SK-N-SH treated with all-trans-retinoic acid at 6 μM for 48 hours (cell line): ENCODE measurements at regions not wholly inside any gene's neighbourhood (a gene's known extent, or its start where the extent isn't known, plus 50 kb on each side); places are given as distances from the start of the nearest gene placed in this dataset.

Experiments used
- ARNTL ChIP-seq: fragments of 450-650 bp; formaldehyde crosslinking; IDR thresholded peaks from 2 replicates; pipeline ENCODE4 v1.5.0; 2020; ENCODE audit warnings: low read depth, mild to moderate bottlenecking, moderate library complexity, borderline replicate concordance
- BACH2 ChIP-seq: fragments of 250-450 bp; sonication (Bioruptor Pico); IDR thresholded peaks from 2 replicates; pipeline ENCODE4 v1.9.0; 2021; ENCODE audit warnings: mild to moderate bottlenecking, borderline replicate concordance
- CREB5 ChIP-seq: fragments of 250-450 bp; sonication (Bioruptor Pico); IDR thresholded peaks from 2 replicates; pipeline ENCODE4 v1.5.1; 2020; ENCODE audit warnings: low read depth, mild to moderate bottlenecking, moderate library complexity
- PATZ1 ChIP-seq: fragments of 250-450 bp; sonication (Bioruptor Pico); IDR thresholded peaks from 2 replicates; pipeline ENCODE4 v1.8.0; 2020; ENCODE audit warnings: mild to moderate bottlenecking, moderate library complexity, borderline replicate concordance
- RARB ChIP-seq: fragments of 250-450 bp; sonication (Bioruptor Pico); IDR thresholded peaks from 2 replicates; pipeline ENCODE4 v1.8.0; 2021; ENCODE audit warnings: mild to moderate bottlenecking, moderate library complexity
- TCF4 ChIP-seq: fragments of 250-450 bp; sonication (Bioruptor Pico); IDR thresholded peaks from 2 replicates; pipeline ENCODE4 v1.8.0; 2021; ENCODE audit warnings: mild to moderate bottlenecking, moderate library complexity, borderline replicate concordance
- ZC3H10 ChIP-seq: fragments of 250-450 bp; sonication (Bioruptor Pico); IDR thresholded peaks from 2 replicates; pipeline ENCODE4 v1.5.1; 2021; ENCODE audit warnings: mild to moderate bottlenecking, moderate library complexity
- ZFP3 ChIP-seq: fragments of 250-450 bp; sonication (Bioruptor Pico); IDR thresholded peaks from 2 replicates; pipeline ENCODE4 v1.5.0; 2020; ENCODE audit warnings: mild to moderate bottlenecking, moderate library complexity
- ZFP30 ChIP-seq: fragments of 450-650 bp; formaldehyde crosslinking; IDR thresholded peaks from 2 replicates; pipeline ENCODE4 v1.5.0; 2022; ENCODE audit warnings: mild to moderate bottlenecking, moderate library complexity
- ZNF70 ChIP-seq: fragments of 450-650 bp; formaldehyde crosslinking; IDR thresholded peaks from 2 replicates; pipeline ENCODE4 v1.5.0; 2020; ENCODE audit warnings: mild to moderate bottlenecking, moderate library complexity
- ZNF8 ChIP-seq: fragments of 450-650 bp; formaldehyde crosslinking; IDR thresholded peaks from 2 replicates; pipeline ENCODE4 v1.5.0; 2020; ENCODE audit warnings: mild to moderate bottlenecking, moderate library complexity

- TF ChIP-seq ZNF8 (CRISPR knock-in tag) (no peak), BACH2 (CRISPR knock-in tag) (no peak), ZFP3 (CRISPR knock-in tag) (no peak), ZC3H10 (CRISPR knock-in tag) (no peak), ARNTL (CRISPR knock-in tag) (no peak), TCF4 (CRISPR knock-in tag) (no peak), ZFP30 (CRISPR knock-in tag) (no peak), RARB (CRISPR knock-in tag) (no peak), CREB5 (no peak), PATZ1 (CRISPR knock-in tag) (no peak), ZNF70 (CRISPR knock-in tag) (no peak)
Measured at GRCh38 chr14:39712293-39712999, 280.2 kb upstream of the FBXO33 start.
